HCT116 (cell line): ENCODE measurements at regions not wholly inside any gene's neighbourhood (a gene's known extent, or its start where the extent isn't known, plus 50 kb on each side); places are given as distances from the start of the nearest gene placed in this dataset.

Source experiments
- ATAC-seq: fragments of 200-7000 bp; cut with Tn5 transposase; 2 replicates; pipeline ENCODE4 v1.9.1; 2020; ENCODE audit warnings: mild to moderate bottlenecking, moderate library complexity
- BruUV-seq: library from RNA; stranded (reverse); fragments of 400-500 nt; replicated peaks from 2 replicates; lab custom pipeline; 2021; lab: Mats Ljungman, UMichigan
- CTCF ChIA-PET: fragments of 300-600 bp; sonication (Branson Sonifier 250); formaldehyde crosslinking; loops from one replicate; lab custom pipeline; 2021; ENCODE audit warnings: antibody characterized with exemption; lab: Charles Lee
- POLR2A ChIA-PET: fragments of 300-600, 350-600 bp; sonication (Branson Sonifier 250); formaldehyde crosslinking; loops from one replicate; lab custom pipeline; 2021; ENCODE audit warnings: antibody characterized with exemption; lab: Charles Lee
- RAD21 ChIA-PET, 2 experiments: fragments of 300-600 bp; sonication (Branson Sonifier 250); formaldehyde crosslinking; loops; one replicate each; lab custom pipeline; 2023; ENCODE audit warnings: low total read pairs in 2 of 2; ENCODE audit not compliant: uncharacterized antibody in 2 of 2, unreplicated experiment in 2 of 2, low non-redundant PET in 1 of 2; lab: Charles Lee
- DNase-seq: peaks from one replicate; pipeline ENCODE4 v3.0.0-alpha.2; 2010; ENCODE audit warnings: low read depth, low spot score
- H2AFZ ChIP-seq: fragments of 200-600 bp; shearing (Covaris generic), sonication (generic); 2 replicates; pipeline ENCODE4 v1.6.1; 2017; ENCODE audit warnings: low read depth, mixed run types, mixed read lengths, antibody characterized with exemption, low read length; ENCODE audit not compliant: poor library complexity, severe bottlenecking
- H3K27ac ChIP-seq: 2 replicates; pipeline ENCODE4 v1.5.1; 2012; ENCODE audit warnings: low read depth, low read length
- H3K27me3 ChIP-seq: fragments of 200-600 bp; sonication (generic); 2 replicates; pipeline ENCODE4 v1.6.1; 2016; ENCODE audit warnings: mixed run types, low read length, mixed read lengths; ENCODE audit not compliant: insufficient read depth
- H3K36me3 ChIP-seq, 2 experiments: fragments of 200-500 bp in 1 of 2; fragments of 200-600 bp in 1 of 2; sonication (Bioruptor generic) in 1 of 2; sonication (generic) in 1 of 2; 2 replicates each; pipeline versions ENCODE4 v1.5.1 to v1.6.1; 2014 to 2016; ENCODE audit warnings: low read length in 2 of 2, inconsistent platforms in 1 of 2, mixed read lengths in 1 of 2, mixed run types in 1 of 2; ENCODE audit not compliant: insufficient read depth in 2 of 2, control insufficient read depth in 1 of 2
- H3K4me1 ChIP-seq, 2 experiments: fragments of 200-600 bp in 1 of 2; sonication (generic) in 1 of 2; 2 replicates each; pipeline versions ENCODE4 v1.5.1 to v1.6.1; 2012 to 2017; ENCODE audit warnings: low read length in 2 of 2, inconsistent platforms in 1 of 2, mild to moderate bottlenecking in 1 of 2, mixed read lengths in 1 of 2, mixed run types in 1 of 2, moderate library complexity in 1 of 2; ENCODE audit not compliant: insufficient read depth in 2 of 2, control insufficient read depth in 1 of 2
- H3K4me2 ChIP-seq: fragments of 200-600 bp; sonication (generic); 2 replicates; pipeline ENCODE4 v1.6.1; 2017; ENCODE audit warnings: mixed run types, low read length, mixed read lengths
- H3K4me3 ChIP-seq, 2 experiments: fragments of 200-600 bp in 1 of 2; sonication (generic) in 1 of 2; replicated peaks in 1 of 2; 2 replicates each; pipeline ENCODE4 v1.5.1; 2011 to 2016; ENCODE audit warnings: low read length in 2 of 2, control low read depth in 1 of 2, low read depth in 1 of 2, mild to moderate bottlenecking in 1 of 2, mixed read lengths in 1 of 2, mixed run types in 1 of 2
- H3K79me2 ChIP-seq: fragments of 200-600 bp; sonication (generic); 2 replicates; pipeline ENCODE4 v1.6.1; 2017; ENCODE audit warnings: mild to moderate bottlenecking, mixed run types, low read length, moderate library complexity, mixed read lengths; ENCODE audit not compliant: insufficient read depth
- H3K9ac ChIP-seq: fragments of 200-600 bp; sonication (generic); 2 replicates; pipeline ENCODE4 v1.6.1; 2016; ENCODE audit warnings: low read length, mixed read lengths
- H3K9me2 ChIP-seq: fragments of 200-600 bp; sonication (generic), shearing (Covaris generic); 2 replicates; pipeline ENCODE4 v1.6.1; 2017; ENCODE audit warnings: mixed run types, mild to moderate bottlenecking, moderate library complexity; ENCODE audit not compliant: insufficient read depth
- H3K9me3 ChIP-seq, 2 experiments: fragments of 200-500 bp in 1 of 2; fragments of 200-600 bp in 1 of 2; sonication (Bioruptor generic) in 1 of 2; sonication (generic) in 1 of 2; 2 replicates each; pipeline ENCODE4 v1.6.1; 2014 to 2017; ENCODE audit warnings: low read length in 2 of 2, mixed read lengths in 2 of 2, inconsistent platforms in 1 of 2, low read depth in 1 of 2, mild to moderate bottlenecking in 1 of 2, mixed run types in 1 of 2, moderate library complexity in 1 of 2; ENCODE audit not compliant: control insufficient read depth in 1 of 2, insufficient read depth in 1 of 2
- H4K20me1 ChIP-seq: fragments of 200-600 bp; sonication (generic), shearing (Covaris generic); 2 replicates; pipeline ENCODE4 v1.6.1; 2017; ENCODE audit warnings: mixed run types, mild to moderate bottlenecking, moderate library complexity; ENCODE audit not compliant: insufficient read depth
- EZH2 ChIP-seq: fragments of 200-600 bp; sonication (generic); IDR thresholded peaks from 2 replicates; pipeline ENCODE4 v1.6.1; 2017; ENCODE audit warnings: antibody characterized with exemption, mixed run types
- JUND ChIP-seq: IDR thresholded peaks from 2 replicates; pipeline ENCODE4 v1.6.1; 2012
- MAX ChIP-seq: IDR thresholded peaks from 2 replicates; pipeline ENCODE4 v1.6.1; 2012
- POLR2A ChIP-seq: IDR thresholded peaks from 2 replicates; pipeline ENCODE4 v1.7.0; 2011; ENCODE audit warnings: borderline replicate concordance; ENCODE audit not compliant: insufficient read depth, insufficient read length; ENCODE audit errors: extremely low read depth
- SP1 ChIP-seq: IDR thresholded peaks from 2 replicates; pipeline ENCODE4 v1.6.1; 2012; ENCODE audit warnings: low read depth
- TCF7L2 ChIP-seq: IDR thresholded peaks from 2 replicates; pipeline ENCODE4 v1.7.0; 2011; ENCODE audit warnings: borderline replicate concordance, inconsistent platforms; ENCODE audit not compliant: insufficient read depth, insufficient read length; ENCODE audit errors: extremely low read depth
- intact Hi-C: fragments of 100-400 bp; cut with micrococcal nuclease; formaldehyde crosslinking; loops from 2 replicates; pipeline ENCODE4 v1.10.0; 2022

GRCh38 chr3:78427303-78427702, 1340.5 kb downstream of the ROBO1 start:
- no TSS peak for BruUV-seq
- no peak for DNase-seq
- TF ChIP-seq SP1 (no peak), TCF7L2 (no peak), EZH2 (no peak), POLR2A (no peak)
- Histone ChIP-seq H3K4me2 (no peak overlapping the region), H3K27me3 (no peaks in the 10 kb centered on the region), H3K79me2 (no peaks in the 10 kb centered on the region), H3K9me3 (peaks cover 9 to 38% of the 10 kb centered on the region in 2 experiments; a peak in 3 of 4 replicates), H2AFZ (no peak overlapping the region), H3K36me3 (no peaks in the 10 kb centered on the region), H3K27ac (no peak overlapping the region), H4K20me1 (no peaks in the 10 kb centered on the region), H3K9ac (no peak overlapping the region), H3K4me1 (no peaks in the 10 kb centered on the region), H3K9me2 (no peaks in the 10 kb centered on the region), H3K4me3 (no peak overlapping the region)
- RAD21 ChIA-PET: no interaction called here
- intact Hi-C loops: no loop called here
- CTCF ChIA-PET: no interaction called here
- ATAC-seq: no peak
- POLR2A ChIA-PET: no interaction called here

- H3K9me3 ChIP-seq: peaks cover 12 to 24% of the 10 kb centered on the region in 2 experiments; a peak in 2 of 4 replicates
- TF ChIP-seq MAX: no peak
- TF ChIP-seq JUND: no peak
- H3K4me3 ChIP-seq: no peak overlapping the region
- H3K36me3 ChIP-seq: no peaks in the 10 kb centered on the region
- ChIA-PET RAD21 (no interaction called here), CTCF (no interaction called here), POLR2A (no interaction called here)
- ATAC-seq (no peak), DNase-seq (no peak)
- no peak overlapping the region for H3K4me2 ChIP-seq
- H3K79me2 ChIP-seq: no peaks in the 10 kb centered on the region
- H3K27ac ChIP-seq: no peak overlapping the region
- H4K20me1 ChIP-seq: no peaks in the 10 kb centered on the region
- H3K9me2 ChIP-seq: no peaks in the 10 kb centered on the region
- intact Hi-C loops: no loop called here
- no TSS peak for BruUV-seq
- H3K4me1 ChIP-seq: no peaks in the 10 kb centered on the region
- H3K9ac ChIP-seq: no peak overlapping the region
- no peak overlapping the region for H2AFZ ChIP-seq
- no peaks in the 10 kb centered on the region for H3K27me3 ChIP-seq
Measured at GRCh38 chr3:78430741-78431140, 1337.1 kb downstream of the ROBO1 start.
